AG04449 (cell line): ENCODE measurements at regions not wholly inside any gene's neighbourhood (a gene's known extent, or its start where the extent isn't known, plus 50 kb on each side); places are given as distances from the start of the nearest gene placed in this dataset.

Experiments
- CTCF ChIA-PET: fragments of 350-600 bp; formaldehyde crosslinking; extraction: SDS; loops from one replicate; lab custom pipeline; 2021; ENCODE audit warnings: antibody characterized with exemption; lab: Yijun Ruan, JAX
- POLR2A ChIA-PET: fragments of 400-600, 350-600 bp; formaldehyde crosslinking; extraction: SDS; loops from one replicate; lab custom pipeline; 2020; ENCODE audit warnings: antibody characterized with exemption, inconsistent platforms; lab: Yijun Ruan, JAX
- DNase-seq: peaks from one replicate; pipeline ENCODE4 v3.0.0-alpha.2; 2010; ENCODE audit warnings: low read depth, low spot score
- H3K4me3 ChIP-seq: 2 replicates; pipeline ENCODE4 v1.5.1; 2011; ENCODE audit warnings: low read depth, mild to moderate bottlenecking, control low read depth, low read length
- TF ChIP-seq, protein P1 (sequence below): IDR thresholded peaks from one replicate; pipeline ENCODE4 v1.5.1; 2011; ENCODE audit warnings: mild to moderate bottlenecking, moderate library complexity, low read length, control low read depth, inconsistent platforms; ENCODE audit not compliant: insufficient read depth; ENCODE audit errors: missing control alignments

DNA sequence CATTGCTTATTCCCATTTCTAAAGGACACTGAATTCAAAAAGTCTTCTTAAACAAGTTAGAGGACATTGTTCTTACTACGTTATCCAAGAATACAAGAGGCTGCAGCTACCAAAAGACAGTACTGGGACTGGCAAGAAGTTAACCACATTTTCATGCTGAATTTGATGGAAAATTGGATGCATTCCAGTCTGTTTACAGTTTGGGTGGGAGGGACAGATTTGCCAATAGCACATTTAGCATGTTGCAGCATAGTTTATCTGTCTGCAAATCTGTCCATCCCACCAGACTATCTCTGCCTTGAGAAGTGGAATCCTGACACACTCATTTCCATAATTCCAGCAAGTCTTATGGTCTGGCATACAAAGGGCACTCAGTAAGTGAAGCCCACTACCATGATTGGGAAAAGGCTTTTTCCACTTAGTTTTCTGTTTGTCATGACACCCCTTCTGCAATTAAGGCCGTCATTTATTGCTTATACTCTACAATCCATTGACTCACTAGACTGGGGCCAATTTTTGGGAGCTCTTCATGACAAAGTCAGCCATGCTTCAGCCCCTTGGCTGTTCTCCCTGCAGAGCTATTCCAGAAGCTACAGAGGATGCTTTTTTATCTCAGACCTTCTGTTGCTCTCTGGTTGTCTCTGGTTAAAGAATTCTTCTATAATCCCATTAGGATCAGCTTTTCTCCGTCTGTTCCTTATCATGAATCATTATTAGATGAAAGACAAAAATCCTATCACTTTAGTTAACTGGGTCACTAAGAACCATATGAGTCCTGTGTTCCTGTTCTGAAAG, 355.8 kb upstream of the PTBP2 start:
- DNase-seq, result no peak
- H3K4me3 ChIP-seq, result no peak overlapping the region
- TF ChIP-seq, protein P1, sequence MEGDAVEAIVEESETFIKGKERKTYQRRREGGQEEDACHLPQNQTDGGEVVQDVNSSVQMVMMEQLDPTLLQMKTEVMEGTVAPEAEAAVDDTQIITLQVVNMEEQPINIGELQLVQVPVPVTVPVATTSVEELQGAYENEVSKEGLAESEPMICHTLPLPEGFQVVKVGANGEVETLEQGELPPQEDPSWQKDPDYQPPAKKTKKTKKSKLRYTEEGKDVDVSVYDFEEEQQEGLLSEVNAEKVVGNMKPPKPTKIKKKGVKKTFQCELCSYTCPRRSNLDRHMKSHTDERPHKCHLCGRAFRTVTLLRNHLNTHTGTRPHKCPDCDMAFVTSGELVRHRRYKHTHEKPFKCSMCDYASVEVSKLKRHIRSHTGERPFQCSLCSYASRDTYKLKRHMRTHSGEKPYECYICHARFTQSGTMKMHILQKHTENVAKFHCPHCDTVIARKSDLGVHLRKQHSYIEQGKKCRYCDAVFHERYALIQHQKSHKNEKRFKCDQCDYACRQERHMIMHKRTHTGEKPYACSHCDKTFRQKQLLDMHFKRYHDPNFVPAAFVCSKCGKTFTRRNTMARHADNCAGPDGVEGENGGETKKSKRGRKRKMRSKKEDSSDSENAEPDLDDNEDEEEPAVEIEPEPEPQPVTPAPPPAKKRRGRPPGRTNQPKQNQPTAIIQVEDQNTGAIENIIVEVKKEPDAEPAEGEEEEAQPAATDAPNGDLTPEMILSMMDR, result no peak
- ChIA-PET POLR2A (no interaction called here), CTCF (no interaction called here)

DNA sequence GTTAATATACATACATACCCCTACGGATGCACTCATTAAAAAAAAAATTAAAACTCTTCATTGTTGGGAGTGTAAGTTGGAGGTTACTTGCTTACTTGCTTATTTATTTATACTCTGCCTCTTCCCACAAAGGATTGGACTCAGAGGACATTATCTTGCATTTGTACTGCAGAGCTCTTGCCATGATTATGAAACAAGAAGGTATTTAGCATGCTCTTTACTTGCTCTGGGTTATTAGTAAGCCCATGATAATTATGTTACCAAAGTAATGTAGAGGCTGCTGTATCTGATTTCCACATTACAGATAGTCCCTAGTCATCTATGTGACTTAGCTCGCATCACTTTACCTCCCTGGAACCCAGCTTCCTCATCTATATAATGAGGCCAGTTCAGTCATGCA, 355.1 kb upstream of the PTBP2 start:
- POLR2A ChIA-PET, result no interaction called here
- CTCF ChIA-PET, result interaction anchor here (1.3 kb wide), 1 partner anchor 10 kb away, joined by 3 read pairs; no protein-coding TSS in a partner anchor
- no peak for DNase-seq
- H3K4me3 ChIP-seq, result no peak overlapping the region
- TF ChIP-seq, protein P1, result no peak

DNA sequence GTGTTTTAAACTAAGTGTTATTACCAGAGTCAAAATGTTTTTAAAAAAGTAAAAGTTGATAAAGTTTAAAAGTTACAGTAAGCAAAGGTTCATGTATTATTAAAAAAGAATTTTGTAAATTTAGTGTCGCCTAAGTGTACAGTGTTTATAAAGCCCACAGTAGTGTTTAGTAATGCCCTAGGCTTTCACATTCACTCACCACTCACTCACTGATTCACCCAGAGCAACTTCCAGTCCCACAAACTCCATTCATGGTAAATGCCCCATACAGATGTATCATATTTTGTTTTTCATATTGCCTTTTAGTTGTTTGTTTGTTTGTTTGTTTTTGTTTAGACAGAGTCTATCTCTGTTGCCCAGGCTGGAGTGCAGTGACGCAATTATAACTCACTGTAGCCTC, 353.8 kb upstream of the PTBP2 start:
- TF ChIP-seq, protein P1, result no peak
- no peak for DNase-seq
- ChIA-PET POLR2A (no interaction called here), CTCF (interaction anchor here (1.3 kb wide), 1 partner anchor 11 kb away, joined by 3 read pairs; no protein-coding TSS in a partner anchor)
- no peak overlapping the region for H3K4me3 ChIP-seq

DNA sequence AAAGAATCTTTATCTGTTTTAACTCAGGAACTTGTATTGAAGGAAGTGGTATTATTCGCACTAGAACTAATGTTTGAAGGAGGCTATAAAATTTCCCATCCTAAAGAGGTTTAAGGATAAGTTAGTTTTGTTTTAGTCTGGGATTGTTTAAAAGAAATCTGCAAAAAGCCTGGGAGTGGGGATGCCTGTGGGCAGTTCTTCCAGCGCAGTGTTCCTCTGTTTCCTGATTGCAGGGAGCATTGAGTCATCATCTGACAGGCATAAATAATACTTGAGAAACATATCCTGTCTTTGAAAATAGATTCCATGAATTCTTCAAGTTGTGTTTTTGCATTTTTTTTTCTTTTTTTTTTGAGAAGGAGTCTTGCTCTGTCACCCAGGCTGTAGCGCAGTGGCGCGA, 350.8 kb upstream of the PTBP2 start:
- ChIA-PET POLR2A (no interaction called here), CTCF (no interaction called here)
- DNase-seq, result peak; percentile 66
- TF ChIP-seq, protein P1, result no peak
- H3K4me3 ChIP-seq, result no peak overlapping the region

DNA sequence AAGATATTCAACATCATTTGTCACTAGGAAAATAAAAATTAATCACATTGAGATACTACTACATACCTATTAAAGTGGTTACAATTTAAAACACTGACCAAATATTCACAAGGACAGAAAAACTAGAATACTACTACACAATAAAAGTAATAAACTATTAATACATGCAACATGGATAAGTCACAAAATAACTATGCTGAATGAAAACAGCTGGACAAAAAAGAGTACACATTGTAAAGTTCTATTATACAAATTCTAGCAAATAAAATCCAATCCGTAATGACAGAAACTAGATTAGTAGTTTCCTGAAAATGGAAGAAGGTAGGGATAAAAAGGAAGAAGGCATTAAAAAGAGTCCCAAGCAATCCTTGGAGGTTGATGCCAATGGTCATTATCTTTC, 348.7 kb upstream of the PTBP2 start:
- TF ChIP-seq, protein P1, result no peak
- no peak for DNase-seq
- ChIA-PET POLR2A (no interaction called here), CTCF (no interaction called here)
- no peak overlapping the region for H3K4me3 ChIP-seq

DNA sequence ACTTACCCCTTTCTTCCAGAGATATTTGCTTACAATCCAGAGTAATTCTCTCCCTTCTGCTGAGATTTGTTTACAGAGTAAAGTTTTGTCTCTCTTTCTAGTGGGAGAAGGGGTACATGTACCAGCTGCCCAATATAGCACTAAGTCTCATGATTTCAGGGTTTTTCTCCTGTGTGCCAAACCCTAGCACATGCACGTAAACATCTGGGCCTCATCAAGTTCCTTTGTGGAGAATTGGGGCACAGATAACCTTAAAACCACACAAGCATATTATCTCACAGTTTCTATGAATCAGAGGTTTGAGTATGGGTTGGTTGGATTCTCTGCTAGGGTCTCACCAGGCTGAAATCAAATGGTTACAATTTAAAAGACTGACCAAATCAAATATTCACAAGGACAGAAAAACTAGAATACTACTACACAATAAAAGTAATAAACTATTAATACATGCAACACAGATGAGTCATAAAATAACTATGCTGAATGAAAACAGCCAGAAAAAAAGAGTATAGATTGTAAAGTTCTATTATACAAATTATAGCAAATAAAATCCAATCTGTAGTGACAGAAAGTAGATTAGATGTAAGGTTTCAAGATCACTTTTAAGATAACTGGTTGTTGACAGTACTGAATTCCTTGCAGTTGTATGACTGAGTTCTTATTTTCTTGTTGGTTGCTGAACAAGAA, 347.4 kb upstream of the PTBP2 start:
- TF ChIP-seq, protein P1, result no peak
- POLR2A ChIA-PET, result no interaction called here
- H3K4me3 ChIP-seq, result no peak overlapping the region
- DNase-seq, result no peak
- CTCF ChIA-PET, result no interaction called here
